ENCODE measurements at regions not wholly inside any gene's neighbourhood (a gene's known extent, or its start where the extent isn't known, plus 50 kb on each side); places are given as distances from the start of the nearest gene placed in this dataset.

DNA sequence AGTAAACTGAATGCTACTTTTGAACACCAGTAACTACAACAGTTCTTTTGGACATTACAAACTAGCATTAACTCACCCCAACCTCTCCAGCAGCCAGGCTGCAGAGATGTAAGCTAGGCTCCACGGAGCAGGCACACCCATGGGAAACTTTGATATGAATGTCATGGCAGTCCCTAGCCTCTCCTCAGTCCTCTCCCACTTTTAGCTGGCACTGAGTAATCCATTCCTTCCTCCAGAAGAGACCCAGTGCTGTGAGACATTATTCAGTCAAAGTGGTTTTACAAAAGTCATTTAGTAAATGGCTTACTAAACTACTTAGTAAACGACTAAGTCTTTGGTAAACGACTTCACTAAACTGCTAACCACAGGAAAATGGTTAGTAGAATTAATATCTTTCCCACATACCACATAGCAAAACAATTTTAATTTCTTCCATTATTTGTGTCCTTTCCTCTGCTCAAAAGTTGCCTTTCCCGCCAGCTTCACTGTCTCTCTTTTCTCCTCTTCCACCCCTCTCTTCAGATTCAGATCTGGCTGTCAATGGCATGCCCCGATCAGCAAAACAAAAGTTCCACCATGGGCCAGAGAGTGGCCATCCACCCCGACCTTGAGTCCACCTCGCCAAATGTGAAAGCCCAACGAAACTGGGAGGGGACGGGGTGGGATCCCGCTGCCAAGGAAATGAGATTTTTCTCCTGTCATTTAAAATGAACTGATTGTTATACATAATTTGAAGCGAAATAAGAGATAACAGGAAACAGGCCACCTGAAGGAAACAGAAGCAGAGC, 67.5 kb upstream of the TJP1 start:
- H3K27ac Mint-ChIP-seq: peak overlapping the region; percentile 7 to 76 (median 18); a peak in 6 of 7 replicates
- WGBS (ENCODE audit: extremely low coverage, insufficient read length, low lambda C conversion rate): no CpG with 5 or more reads among the region's 11 CpGs

More for the DNA sequence above, 67.5 kb upstream of the TJP1 start:
- H3K79me2 ChIP-seq (ENCODE audit: insufficient read depth, low read length): no peaks in the 10 kb centered on the region
- no peak overlapping the region for H2BK20ac ChIP-seq (ENCODE audit: low read depth, low read length, poor library complexity, severe bottlenecking)
- H3K56ac ChIP-seq (ENCODE audit: insufficient read length, low read depth, low read length): no peak overlapping the region
- 0 out of 2 replicates have a peak, but pooled peaks cover 2% of the 10 kb centered on the region for H3K4me1 ChIP-seq (ENCODE audit: insufficient read depth, low read length)
- no peak overlapping the region for H4K91ac ChIP-seq (ENCODE audit: insufficient read length, low read depth, low read length)
- no peak overlapping the region for H2AK5ac ChIP-seq (ENCODE audit: insufficient read length, low read length)
- no peak overlapping the region for H3K27ac ChIP-seq (ENCODE audit: insufficient read length, low read depth, low read length)
- H4K20me1 ChIP-seq (ENCODE audit: control insufficient read depth, insufficient read depth, insufficient read length): no peaks in the 10 kb centered on the region
- H3K18ac ChIP-seq (ENCODE audit: insufficient read length, low read depth, low read length): no peak overlapping the region
- H3K9ac ChIP-seq (ENCODE audit: extremely low read depth, insufficient read length, low read length): peak overlapping the region; percentile 19
- peaks cover 5% of the 10 kb centered on the region for H3K27me3 Mint-ChIP-seq (ENCODE audit: low read depth)
- no peak overlapping the region for H2BK12ac ChIP-seq (ENCODE audit: insufficient read length, low read depth, low read length)
- H4K8ac ChIP-seq (replicated peaks; ENCODE audit: insufficient read length, low read depth, low read length): no peak overlapping the region
- no peaks in the 10 kb centered on the region for H3K9me3 ChIP-seq (ENCODE audit: control insufficient read depth, low read depth, low read length)
- H3K23ac ChIP-seq (ENCODE audit: insufficient read length, low read depth, low read length): no peak overlapping the region
- H2BK120ac ChIP-seq (ENCODE audit: low read depth, low read length, poor library complexity, severe bottlenecking): no peak overlapping the region
- H3K27me3 ChIP-seq (ENCODE audit: insufficient read depth, low read length): no peaks in the 10 kb centered on the region
- H3K9me3 Mint-ChIP-seq: peaks cover 3 to 4% of the 10 kb centered on the region in 2 experiments; a peak in 3 of 5 replicates
- no peaks in the 10 kb centered on the region for H3K23me2 ChIP-seq (ENCODE audit: insufficient read length, low read depth, low read length, poor library complexity, severe bottlenecking)
- peak; percentile 47 for DNase-seq
- no peak overlapping the region for H4K5ac ChIP-seq (ENCODE audit: insufficient read length, low read depth, low read length)
- TF ChIP-seq, protein P1, sequence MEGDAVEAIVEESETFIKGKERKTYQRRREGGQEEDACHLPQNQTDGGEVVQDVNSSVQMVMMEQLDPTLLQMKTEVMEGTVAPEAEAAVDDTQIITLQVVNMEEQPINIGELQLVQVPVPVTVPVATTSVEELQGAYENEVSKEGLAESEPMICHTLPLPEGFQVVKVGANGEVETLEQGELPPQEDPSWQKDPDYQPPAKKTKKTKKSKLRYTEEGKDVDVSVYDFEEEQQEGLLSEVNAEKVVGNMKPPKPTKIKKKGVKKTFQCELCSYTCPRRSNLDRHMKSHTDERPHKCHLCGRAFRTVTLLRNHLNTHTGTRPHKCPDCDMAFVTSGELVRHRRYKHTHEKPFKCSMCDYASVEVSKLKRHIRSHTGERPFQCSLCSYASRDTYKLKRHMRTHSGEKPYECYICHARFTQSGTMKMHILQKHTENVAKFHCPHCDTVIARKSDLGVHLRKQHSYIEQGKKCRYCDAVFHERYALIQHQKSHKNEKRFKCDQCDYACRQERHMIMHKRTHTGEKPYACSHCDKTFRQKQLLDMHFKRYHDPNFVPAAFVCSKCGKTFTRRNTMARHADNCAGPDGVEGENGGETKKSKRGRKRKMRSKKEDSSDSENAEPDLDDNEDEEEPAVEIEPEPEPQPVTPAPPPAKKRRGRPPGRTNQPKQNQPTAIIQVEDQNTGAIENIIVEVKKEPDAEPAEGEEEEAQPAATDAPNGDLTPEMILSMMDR (conservative IDR thresholded peaks at IDR 0.05): no peak
- H2BK15ac ChIP-seq (ENCODE audit: low read depth, low read length): no peak overlapping the region
- peak overlapping the region; percentile 85 for H2AFZ ChIP-seq (ENCODE audit: low read length)
- peaks cover 26 to 28% of the 10 kb centered on the region in 2 experiments for H3K4me1 Mint-ChIP-seq
- no peak overlapping the region for H3T11ph ChIP-seq (ENCODE audit: low read length)
- no peak overlapping the region for H3K14ac ChIP-seq (ENCODE audit: insufficient read depth, low read length)
- peak overlapping the region; percentile 11 for H3K4me2 ChIP-seq (ENCODE audit: insufficient read depth, insufficient read length, low read length)
- H2BK5ac ChIP-seq (ENCODE audit: insufficient read length, low read length): no peak overlapping the region
- H3K4ac ChIP-seq (ENCODE audit: low read depth, low read length): no peak overlapping the region
- H3K36me3 Mint-ChIP-seq (ENCODE audit: insufficient read depth in 1 of 3, low read depth in 3 of 3): peaks cover 0 to 5% (median 0%) of the 10 kb centered on the region in 3 experiments; a peak in 1 of 7 replicates
- peak overlapping the region in 1 of 2 experiments; percentile 12; a peak in 3 of 5 replicates for H3K4me3 Mint-ChIP-seq
- H3K79me1 ChIP-seq (ENCODE audit: insufficient read depth, low read depth, low read length, poor library complexity, severe bottlenecking): no peaks in the 10 kb centered on the region
